ENCODE measurements at regions not wholly inside any gene's neighbourhood (a gene's known extent, or its start where the extent isn't known, plus 50 kb on each side); places are given as distances from the start of the nearest gene placed in this dataset.

DNA sequence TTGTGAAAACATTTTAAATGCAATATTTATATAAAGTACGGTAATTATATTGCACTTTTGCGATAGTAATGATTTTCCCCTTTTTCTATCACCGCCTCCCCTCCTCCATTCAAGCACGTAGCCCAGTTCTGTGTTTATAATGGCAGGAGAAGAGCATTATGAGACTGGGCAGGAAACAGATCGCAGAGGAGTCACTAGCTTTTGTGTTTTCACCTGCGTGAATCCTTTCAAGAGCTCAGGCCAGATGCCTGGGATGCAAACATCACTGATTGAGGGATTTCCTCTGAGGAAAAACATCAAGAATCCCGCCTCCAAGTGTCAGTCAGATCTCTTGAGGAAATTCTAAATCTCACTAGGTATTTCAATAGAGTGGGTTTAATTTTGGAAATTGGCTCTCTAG, 178.4 kb upstream of the FN1 start:
- Histone ChIP-seq H3K27ac (no peak overlapping the region), H3K9me3 (no peaks in the 10 kb centered on the region), H3K4me1 (peaks cover 5% of the 10 kb centered on the region), H3K4me3 (no peak overlapping the region), H3K36me3 (replicated peaks in 1 of 2; ENCODE audit: insufficient read depth in 1 of 2, low read depth in 2 of 2) (no peaks in the 10 kb centered on the region), H3K27me3 (no peaks in the 10 kb centered on the region)
- no peak for DNase-seq
- intact Hi-C loops (cut with DNase I), result no loop called here
- no peak for ATAC-seq
- 83 to 86% methylated on average over 7 of the region's 7 CpGs for WGBS, 2 donors
- TF ChIP-seq CTCF (IDR thresholded peaks at IDR 0.05) (no peak), POLR2A (IDR thresholded peaks at IDR 0.05) (no peak)

DNA sequence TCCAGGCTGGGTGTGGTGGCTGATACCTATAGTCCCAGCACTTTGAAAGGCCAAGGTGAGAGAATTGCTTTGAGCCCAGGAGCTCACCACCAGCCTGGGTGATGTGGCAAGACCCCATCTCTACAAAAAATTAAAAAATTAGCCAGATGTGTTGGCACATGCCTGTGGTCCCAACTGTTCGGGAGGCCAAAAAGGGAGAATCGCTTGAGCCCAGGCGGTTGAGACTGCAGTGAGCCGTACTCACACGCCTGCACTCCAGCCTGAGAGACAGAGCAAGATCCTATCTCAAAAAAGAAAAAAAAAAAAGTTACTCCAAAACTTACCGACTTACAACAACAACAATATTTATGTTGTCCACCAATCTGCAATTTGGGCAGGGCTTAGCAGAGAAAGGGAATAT, 178.0 kb upstream of the FN1 start:
- Histone ChIP-seq H3K4me1 (peaks cover under 1% of the 10 kb centered on the region), H3K9me3 (no peaks in the 10 kb centered on the region), H3K4me3 (no peak overlapping the region), H3K27ac (no peak overlapping the region), H3K27me3 (no peaks in the 10 kb centered on the region), H3K36me3 (replicated peaks in 1 of 2; ENCODE audit: insufficient read depth in 1 of 2, low read depth in 2 of 2) (no peaks in the 10 kb centered on the region)
- no peak for TF ChIP-seq POLR2A (IDR thresholded peaks at IDR 0.05)
- ATAC-seq (no peak), DNase-seq (no peak)
- intact Hi-C loops (cut with DNase I), result no loop called here
- 81 to 92% methylated on average over 6 of the region's 6 CpGs for WGBS, 2 donors

DNA sequence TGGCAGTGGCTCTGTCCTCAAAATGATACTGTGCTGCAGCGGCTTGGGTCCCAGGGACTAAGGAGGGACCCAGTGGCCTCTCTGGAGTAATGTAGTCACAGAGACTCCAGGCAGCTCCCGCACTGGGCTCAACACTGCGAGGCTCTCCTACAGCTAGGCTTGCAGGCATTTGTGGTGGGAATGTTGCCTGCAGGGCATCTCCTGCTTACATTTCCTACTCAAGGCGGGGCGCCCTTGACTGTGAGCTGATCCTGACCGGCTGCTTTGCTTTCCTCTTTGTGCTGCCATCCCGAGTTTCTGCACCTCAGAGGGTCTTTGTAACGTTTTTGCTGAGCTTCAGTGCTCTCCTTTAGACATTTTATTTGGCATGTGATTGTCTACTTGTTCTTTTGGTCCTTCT, 177.4 kb upstream of the FN1 start:
- DNase-seq (no peak), ATAC-seq (no peak)
- intact Hi-C loops (cut with DNase I), result no loop called here
- Histone ChIP-seq H3K9me3 (no peaks in the 10 kb centered on the region), H3K4me1 (no peaks in the 10 kb centered on the region), H3K27ac (no peak overlapping the region), H3K4me3 (no peak overlapping the region), H3K36me3 (replicated peaks in 1 of 2; ENCODE audit: insufficient read depth in 1 of 2, low read depth in 2 of 2) (no peaks in the 10 kb centered on the region), H3K27me3 (no peaks in the 10 kb centered on the region)
- TF ChIP-seq POLR2A (IDR thresholded peaks at IDR 0.05) (no peak), CTCF (IDR thresholded peaks at IDR 0.05) (no peak)
- WGBS, 2 donors, result 59 to 62% methylated on average over 8 of the region's 8 CpGs

DNA sequence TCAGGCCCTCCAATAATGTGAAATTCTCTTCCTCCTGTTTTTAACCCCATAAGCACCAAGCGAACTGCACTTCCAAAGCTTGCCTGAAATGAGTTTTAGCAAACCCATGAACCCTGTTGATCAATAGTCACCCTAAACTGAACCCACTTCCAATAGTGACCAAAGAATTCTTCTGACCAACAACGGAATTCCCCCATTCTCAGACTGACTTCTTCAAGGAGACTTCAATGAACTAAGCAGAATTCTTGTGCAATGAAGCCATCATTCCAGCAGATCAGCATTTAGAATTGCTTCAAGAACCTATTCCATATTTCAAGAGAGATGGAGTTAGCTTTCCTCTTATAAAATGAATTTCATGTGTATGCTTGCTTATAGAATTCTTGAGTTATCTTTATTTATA, 176.9 kb upstream of the FN1 start:
- Histone ChIP-seq H3K9me3 (no peaks in the 10 kb centered on the region), H3K27ac (no peak overlapping the region), H3K36me3 (replicated peaks in 1 of 2; ENCODE audit: insufficient read depth in 1 of 2, low read depth in 2 of 2) (no peaks in the 10 kb centered on the region), H3K4me3 (no peak overlapping the region), H3K27me3 (no peaks in the 10 kb centered on the region), H3K4me1 (no peaks in the 10 kb centered on the region)
- no peak for DNase-seq
- no peak for ATAC-seq
- 59 to 63% methylated on average over 2 of the region's 2 CpGs for WGBS, 2 donors
- TF ChIP-seq POLR2A (IDR thresholded peaks at IDR 0.05), result no peak
- TF ChIP-seq CTCF (IDR thresholded peaks at IDR 0.05), result no peak
- intact Hi-C loops (cut with DNase I), result no loop called here

GRCh38 chr2:215611609-215612386, 175.9 kb upstream of the FN1 start:
- no peaks in the 10 kb centered on the region for H3K36me3 ChIP-seq (replicated peaks in 1 of 2; ENCODE audit: insufficient read depth in 1 of 2, low read depth in 2 of 2)
- 70 to 71% methylated on average over 7 of the region's 7 CpGs for WGBS, 2 donors
- ATAC-seq, result no peak

More at GRCh38 chr2:215611609-215612386, 175.9 kb upstream of the FN1 start:
- no peak overlapping the region for H3K4me3 ChIP-seq
- no peaks in the 10 kb centered on the region for H3K27me3 ChIP-seq
- no peaks in the 10 kb centered on the region for H3K9me3 ChIP-seq
- H3K27ac ChIP-seq, result no peak overlapping the region
- intact Hi-C loops (cut with DNase I), result no loop called here
- no peak for TF ChIP-seq CTCF (IDR thresholded peaks at IDR 0.05)
- no peak for TF ChIP-seq POLR2A (IDR thresholded peaks at IDR 0.05)
- H3K4me1 ChIP-seq, result no peaks in the 10 kb centered on the region
- peak in 1 of 4 donors; percentile 16 for DNase-seq

Measured in body of pancreas (tissue), 4 donors.